KMS-11 (cell line): ENCODE measurements at regions not wholly inside any gene's neighbourhood (a gene's known extent, or its start where the extent isn't known, plus 50 kb on each side); places are given as distances from the start of the nearest gene placed in this dataset.

Experiments used
- H2AFZ ChIP-seq: fragments of 200-600 bp; sonication (generic); 2 replicates; pipeline ENCODE4 v1.6.1; 2016; ENCODE audit warnings: antibody characterized with exemption, mixed run types, low read depth
- H3K27ac ChIP-seq: fragments of 200-600 bp; sonication (generic); 2 replicates; pipeline ENCODE4 v1.6.1; 2016; ENCODE audit warnings: mild to moderate bottlenecking, mixed run types
- H3K27me3 ChIP-seq: fragments of 200-600 bp; sonication (generic); 2 replicates; pipeline ENCODE4 v1.6.1; 2017; ENCODE audit warnings: mild to moderate bottlenecking, low read depth, mixed run types, moderate library complexity; ENCODE audit not compliant: insufficient read depth
- H3K36me3 ChIP-seq: fragments of 200-600 bp; sonication (generic); 2 replicates; pipeline ENCODE4 v1.6.1; 2017; ENCODE audit warnings: mild to moderate bottlenecking, mixed run types; ENCODE audit not compliant: insufficient read depth
- H3K4me1 ChIP-seq: fragments of 200-600 bp; sonication (generic); 2 replicates; pipeline ENCODE4 v1.6.1; 2016; ENCODE audit warnings: mild to moderate bottlenecking, low read depth, mixed run types; ENCODE audit not compliant: poor library complexity, severe bottlenecking
- H3K4me2 ChIP-seq: fragments of 200-600 bp; sonication (generic); 2 replicates; pipeline ENCODE4 v1.7.0; 2016; ENCODE audit warnings: mild to moderate bottlenecking, mixed run types
- H3K4me3 ChIP-seq: fragments of 200-600 bp; sonication (generic); IDR thresholded peaks from 2 replicates; pipeline ENCODE4 v1.6.1; 2017; ENCODE audit warnings: low read depth, low read length, mixed read lengths; ENCODE audit not compliant: insufficient read depth
- H3K79me2 ChIP-seq: fragments of 200-600 bp; sonication (generic); 2 replicates; pipeline ENCODE4 v1.6.1; 2016; ENCODE audit warnings: low read depth, mixed run types; ENCODE audit not compliant: insufficient read depth
- H3K9ac ChIP-seq: fragments of 200-600 bp; sonication (generic); 2 replicates; pipeline ENCODE4 v1.6.1; 2016; ENCODE audit warnings: mild to moderate bottlenecking, mixed run types
- H4K20me1 ChIP-seq: fragments of 200-600 bp; sonication (generic); 2 replicates; pipeline ENCODE4 v1.6.1; 2016; ENCODE audit warnings: mild to moderate bottlenecking, mixed run types; ENCODE audit not compliant: insufficient read depth
- TF ChIP-seq, protein P1 (sequence below): fragments of 200-600 bp; sonication (generic); conservative IDR thresholded peaks from 2 replicates; pipeline ENCODE4 v1.6.1; 2017; ENCODE audit warnings: low read depth, mild to moderate bottlenecking, antibody characterized with exemption, low read length, moderate library complexity, mixed read lengths

DNA sequence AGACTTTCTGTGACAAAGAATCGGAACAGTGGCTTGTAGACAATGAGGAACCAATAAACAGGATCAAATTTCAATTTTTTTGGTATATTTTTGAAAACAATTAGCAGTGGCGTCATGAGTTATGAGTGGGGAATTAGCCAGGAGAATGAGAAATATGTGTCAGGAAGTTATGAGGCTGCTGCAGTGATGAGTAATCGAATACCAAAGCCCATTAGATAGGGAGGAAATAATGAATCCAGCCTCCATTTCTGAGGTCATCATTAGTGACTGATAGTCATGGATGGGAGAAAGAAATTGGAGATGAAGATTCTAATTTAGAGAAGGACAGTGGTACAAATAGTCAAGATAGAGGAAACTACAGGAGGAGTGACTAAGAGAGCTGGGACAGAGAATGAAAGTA is 673.1 kb upstream of the VRK2 start:
- Histone ChIP-seq H3K27ac (no peak overlapping the region), H3K4me2 (no peak overlapping the region), H3K36me3 (no peaks in the 10 kb centered on the region), H3K9ac (no peak overlapping the region), H3K79me2 (no peaks in the 10 kb centered on the region), H2AFZ (no peak overlapping the region), H3K4me1 (no peaks in the 10 kb centered on the region), H4K20me1 (no peaks in the 10 kb centered on the region), H3K4me3 (no peak overlapping the region), H3K27me3 (no peaks in the 10 kb centered on the region)
- TF ChIP-seq, protein P1, sequence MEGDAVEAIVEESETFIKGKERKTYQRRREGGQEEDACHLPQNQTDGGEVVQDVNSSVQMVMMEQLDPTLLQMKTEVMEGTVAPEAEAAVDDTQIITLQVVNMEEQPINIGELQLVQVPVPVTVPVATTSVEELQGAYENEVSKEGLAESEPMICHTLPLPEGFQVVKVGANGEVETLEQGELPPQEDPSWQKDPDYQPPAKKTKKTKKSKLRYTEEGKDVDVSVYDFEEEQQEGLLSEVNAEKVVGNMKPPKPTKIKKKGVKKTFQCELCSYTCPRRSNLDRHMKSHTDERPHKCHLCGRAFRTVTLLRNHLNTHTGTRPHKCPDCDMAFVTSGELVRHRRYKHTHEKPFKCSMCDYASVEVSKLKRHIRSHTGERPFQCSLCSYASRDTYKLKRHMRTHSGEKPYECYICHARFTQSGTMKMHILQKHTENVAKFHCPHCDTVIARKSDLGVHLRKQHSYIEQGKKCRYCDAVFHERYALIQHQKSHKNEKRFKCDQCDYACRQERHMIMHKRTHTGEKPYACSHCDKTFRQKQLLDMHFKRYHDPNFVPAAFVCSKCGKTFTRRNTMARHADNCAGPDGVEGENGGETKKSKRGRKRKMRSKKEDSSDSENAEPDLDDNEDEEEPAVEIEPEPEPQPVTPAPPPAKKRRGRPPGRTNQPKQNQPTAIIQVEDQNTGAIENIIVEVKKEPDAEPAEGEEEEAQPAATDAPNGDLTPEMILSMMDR = no peak

DNA sequence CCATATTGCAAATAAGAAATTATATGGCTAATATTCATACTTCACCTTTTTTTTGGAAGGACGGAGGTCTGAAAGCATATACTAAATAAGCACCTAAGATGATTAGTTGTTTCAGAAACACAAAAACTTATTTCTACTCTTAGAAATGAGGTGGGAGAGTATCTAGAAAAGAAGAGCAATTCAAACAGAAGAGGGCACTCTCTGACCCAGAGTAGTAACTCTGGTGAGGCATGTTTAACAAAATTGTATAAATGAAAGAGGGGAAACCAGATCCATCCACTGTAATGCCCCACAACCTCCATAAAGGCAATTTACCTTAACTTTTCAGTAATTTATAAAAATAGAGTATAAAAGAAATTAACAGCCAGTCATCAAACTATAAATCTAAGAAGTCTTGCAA is 669.6 kb upstream of the VRK2 start:
- Histone ChIP-seq H4K20me1 (no peaks in the 10 kb centered on the region), H3K27ac (no peak overlapping the region), H3K4me3 (no peak overlapping the region), H3K36me3 (no peaks in the 10 kb centered on the region), H3K9ac (no peak overlapping the region), H3K79me2 (no peaks in the 10 kb centered on the region), H2AFZ (no peak overlapping the region), H3K4me2 (no peak overlapping the region), H3K27me3 (no peaks in the 10 kb centered on the region), H3K4me1 (no peaks in the 10 kb centered on the region)
- TF ChIP-seq, protein P1 = no peak

DNA sequence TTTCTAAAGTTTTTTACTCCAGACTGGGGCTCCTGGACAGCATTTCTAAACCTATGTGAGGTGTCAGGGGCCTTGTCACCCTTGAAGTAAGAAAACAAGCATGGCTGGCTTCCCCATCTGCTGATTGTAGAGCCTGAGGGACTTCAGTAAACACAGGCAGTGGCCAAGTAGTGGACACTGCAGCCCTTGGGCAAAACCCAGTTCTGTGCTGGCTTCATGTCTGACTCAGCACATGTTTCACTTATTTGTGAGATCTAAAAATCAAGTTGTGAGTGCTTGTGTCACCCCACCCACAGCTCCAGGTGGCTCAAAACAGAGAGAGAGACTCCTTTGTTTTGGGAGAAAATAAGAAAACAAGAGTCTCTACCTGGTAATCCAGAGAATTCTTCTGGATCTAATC is 660.3 kb upstream of the VRK2 start:
- Histone ChIP-seq H2AFZ (no peak overlapping the region), H3K9ac (no peak overlapping the region), H3K27ac (no peak overlapping the region), H3K4me1 (no peaks in the 10 kb centered on the region), H3K27me3 (no peaks in the 10 kb centered on the region), H4K20me1 (no peaks in the 10 kb centered on the region), H3K79me2 (no peaks in the 10 kb centered on the region), H3K4me2 (no peak overlapping the region), H3K36me3 (no peaks in the 10 kb centered on the region; the same call in 1 of the 2 replicates), H3K4me3 (no peak overlapping the region)
- TF ChIP-seq, protein P1 = no peak

DNA sequence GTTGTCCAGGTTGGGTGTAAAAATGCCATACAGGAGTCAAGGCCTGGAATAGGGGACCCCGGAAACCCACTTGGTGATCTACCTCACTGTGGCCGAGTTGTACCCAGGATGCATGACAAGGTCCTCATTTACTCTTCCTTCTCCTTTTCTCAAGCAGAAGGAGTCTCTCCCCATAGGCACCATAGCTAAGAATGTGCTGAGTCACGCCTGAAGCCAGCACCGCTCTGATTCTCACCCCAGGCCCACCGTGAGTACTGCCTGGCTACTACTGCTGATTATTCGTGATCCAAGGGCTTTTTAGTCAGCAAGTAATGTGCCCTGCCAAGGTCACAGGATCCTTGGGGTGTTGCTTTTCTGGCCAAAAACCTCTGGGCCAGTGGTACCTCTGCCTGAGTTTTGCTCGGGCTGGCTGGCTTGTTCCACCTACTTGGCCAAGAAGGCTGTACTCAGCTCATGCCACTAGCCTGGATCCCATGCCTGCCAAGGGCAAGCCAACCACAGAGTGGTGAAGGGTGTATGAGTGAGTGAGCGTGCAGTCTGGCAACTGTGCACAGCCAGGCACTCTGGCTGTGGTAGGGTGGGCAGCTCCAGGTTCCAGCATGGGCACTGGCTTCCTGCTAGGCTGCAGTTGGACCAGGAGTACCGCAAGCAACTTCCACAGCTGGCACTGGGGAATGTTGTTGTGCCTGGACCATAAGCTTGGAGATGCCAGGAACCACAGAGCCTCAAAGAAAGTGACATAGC is 650.1 kb upstream of the VRK2 start:
- Histone ChIP-seq H3K27ac (no peak overlapping the region), H3K79me2 (no peaks in the 10 kb centered on the region), H2AFZ (no peak overlapping the region), H3K9ac (no peak overlapping the region), H3K4me2 (no peak overlapping the region), H3K4me1 (no peaks in the 10 kb centered on the region), H3K27me3 (no peaks in the 10 kb centered on the region), H3K4me3 (no peak overlapping the region), H4K20me1 (no peaks in the 10 kb centered on the region), H3K36me3 (no peaks in the 10 kb centered on the region)
- TF ChIP-seq, protein P1 = no peak
